Suprapubic skin (tissue), 4 donors: ENCODE measurements at regions not wholly inside any gene's neighbourhood (a gene's known extent, or its start where the extent isn't known, plus 50 kb on each side); places are given as distances from the start of the nearest gene placed in this dataset.

Source experiments
- DNase-seq, 2 donors: peaks; one replicate each; pipeline ENCODE4 v3.0.0-alpha.2; 2019; ENCODE audit warnings: low spot score in 2 of 2
- H3K27ac ChIP-seq: fragments of 200-600 bp; sonication (generic); one replicate; pipeline ENCODE4 v1.5.1; 2019
- H3K27me3 ChIP-seq: fragments of 200-600 bp; sonication (generic); one replicate; pipeline ENCODE4 v1.5.1; 2019
- H3K36me3 ChIP-seq: fragments of 200-600 bp; sonication (generic); one replicate; pipeline ENCODE4 v1.5.1; 2019
- H3K4me1 ChIP-seq: fragments of 200-600 bp; sonication (generic); one replicate; pipeline ENCODE4 v1.5.1; 2019
- H3K4me3 ChIP-seq: fragments of 200-600 bp; sonication (generic); one replicate; pipeline ENCODE4 v1.5.1; 2019; ENCODE audit warnings: mild to moderate bottlenecking
- H3K9me3 ChIP-seq: fragments of 200-600 bp; sonication (generic); one replicate; pipeline ENCODE4 v1.5.1; 2019
- EP300 ChIP-seq: sonication (generic); formaldehyde crosslinking; IDR thresholded peaks from one replicate; pipeline ENCODE4 v1.6.1; 2017; ENCODE audit warnings: antibody characterized with exemption
- POLR2A ChIP-seq, 2 donors: fragments of 450-650 bp; IDR thresholded peaks; one replicate each; pipeline ENCODE4 v1.6.1; 2017; ENCODE audit warnings: antibody characterized with exemption in 2 of 2, mild to moderate bottlenecking in 2 of 2, moderate library complexity in 2 of 2
- POLR2AphosphoS5 ChIP-seq, 3 donors: sonication (generic); formaldehyde crosslinking; IDR thresholded peaks; one replicate each; pipeline ENCODE4 v1.6.1; 2017; ENCODE audit warnings: antibody characterized with exemption in 3 of 3
- WGBS: methylation state at CpG from one replicate; pipeline ENCODE4 v1.1.5; 2018; 5-methylcytosine and 5-hydroxymethylcytosine counted together
- TF ChIP-seq, protein P1 (sequence below), 2 donors: fragments of 200-600 bp in 1 of 2; fragments of 450-650 bp in 1 of 2; sonication (generic) in 1 of 2; IDR thresholded peaks; one replicate each; pipeline ENCODE4 v1.5.1; 2016 to 2019; ENCODE audit warnings: antibody characterized with exemption in 2 of 2, mild to moderate bottlenecking in 1 of 2, moderate library complexity in 1 of 2

DNA sequence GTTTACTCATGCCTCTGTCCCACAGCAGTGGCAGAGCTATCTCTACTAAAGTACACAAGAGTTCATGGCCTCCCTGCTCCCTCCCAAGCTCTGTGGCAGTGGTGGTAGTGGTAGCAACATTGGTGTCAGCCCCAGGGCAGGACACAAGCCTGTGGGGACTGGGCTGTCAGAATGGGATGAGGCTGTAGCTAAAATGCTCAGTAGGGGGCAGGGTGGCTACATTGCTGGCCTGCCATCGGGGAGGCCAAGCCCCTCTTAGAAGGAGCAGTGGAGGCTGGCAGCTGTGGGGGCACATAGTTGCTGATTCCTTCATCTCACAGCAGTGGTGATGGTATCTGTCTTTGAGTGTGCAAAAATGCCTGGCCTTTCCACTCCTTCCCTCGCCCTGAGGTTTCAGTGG, 461.7 kb downstream of the PCDH18 start:
- no CpG with 5 or more reads among the region's 2 CpGs for WGBS

DNA sequence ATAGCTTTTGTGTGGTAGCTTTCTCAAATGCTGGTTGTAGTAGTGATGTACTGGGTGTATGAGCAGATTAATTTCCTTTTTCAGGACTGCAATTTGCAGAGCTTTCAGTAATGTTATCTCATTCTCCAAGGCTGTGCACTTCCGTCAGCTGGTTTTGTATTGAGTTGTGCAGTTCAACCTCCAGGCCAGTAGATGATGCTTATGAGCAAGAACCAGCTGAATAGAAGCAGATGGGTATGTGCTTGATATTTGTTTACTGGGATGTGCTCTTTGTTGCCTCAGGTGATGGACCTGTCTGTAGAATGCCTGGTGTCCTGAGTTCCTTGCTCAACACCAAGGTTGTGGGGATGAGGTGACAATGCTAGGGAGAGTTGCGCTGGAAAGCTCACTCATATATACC, 462.8 kb downstream of the PCDH18 start:
- no peak for DNase-seq
- Histone ChIP-seq H3K27ac (no peak overlapping the region), H3K36me3 (no peaks in the 10 kb centered on the region), H3K27me3 (no peaks in the 10 kb centered on the region), H3K4me1 (no peaks in the 10 kb centered on the region), H3K4me3 (no peak overlapping the region), H3K9me3 (no peaks in the 10 kb centered on the region)
- WGBS, result 97% methylated on average over 2 of the region's 2 CpGs
- TF ChIP-seq EP300 (no peak), POLR2A (IDR thresholded peaks at IDR 0.05) (no peak), POLR2AphosphoS5 (IDR thresholded peaks at IDR 0.05) (no peak)
- TF ChIP-seq, protein P1, sequence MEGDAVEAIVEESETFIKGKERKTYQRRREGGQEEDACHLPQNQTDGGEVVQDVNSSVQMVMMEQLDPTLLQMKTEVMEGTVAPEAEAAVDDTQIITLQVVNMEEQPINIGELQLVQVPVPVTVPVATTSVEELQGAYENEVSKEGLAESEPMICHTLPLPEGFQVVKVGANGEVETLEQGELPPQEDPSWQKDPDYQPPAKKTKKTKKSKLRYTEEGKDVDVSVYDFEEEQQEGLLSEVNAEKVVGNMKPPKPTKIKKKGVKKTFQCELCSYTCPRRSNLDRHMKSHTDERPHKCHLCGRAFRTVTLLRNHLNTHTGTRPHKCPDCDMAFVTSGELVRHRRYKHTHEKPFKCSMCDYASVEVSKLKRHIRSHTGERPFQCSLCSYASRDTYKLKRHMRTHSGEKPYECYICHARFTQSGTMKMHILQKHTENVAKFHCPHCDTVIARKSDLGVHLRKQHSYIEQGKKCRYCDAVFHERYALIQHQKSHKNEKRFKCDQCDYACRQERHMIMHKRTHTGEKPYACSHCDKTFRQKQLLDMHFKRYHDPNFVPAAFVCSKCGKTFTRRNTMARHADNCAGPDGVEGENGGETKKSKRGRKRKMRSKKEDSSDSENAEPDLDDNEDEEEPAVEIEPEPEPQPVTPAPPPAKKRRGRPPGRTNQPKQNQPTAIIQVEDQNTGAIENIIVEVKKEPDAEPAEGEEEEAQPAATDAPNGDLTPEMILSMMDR (IDR thresholded peaks at IDR 0.05), result no peak

More for the DNA sequence above, 461.7 kb downstream of the PCDH18 start:
- DNase-seq, result no peak
- Histone ChIP-seq H3K9me3 (no peaks in the 10 kb centered on the region), H3K4me1 (no peaks in the 10 kb centered on the region), H3K4me3 (no peak overlapping the region), H3K27me3 (no peaks in the 10 kb centered on the region), H3K36me3 (no peaks in the 10 kb centered on the region), H3K27ac (no peak overlapping the region)
- TF ChIP-seq, protein P1 (IDR thresholded peaks at IDR 0.05), result no peak
- no peak for TF ChIP-seq POLR2A (IDR thresholded peaks at IDR 0.05)

DNA sequence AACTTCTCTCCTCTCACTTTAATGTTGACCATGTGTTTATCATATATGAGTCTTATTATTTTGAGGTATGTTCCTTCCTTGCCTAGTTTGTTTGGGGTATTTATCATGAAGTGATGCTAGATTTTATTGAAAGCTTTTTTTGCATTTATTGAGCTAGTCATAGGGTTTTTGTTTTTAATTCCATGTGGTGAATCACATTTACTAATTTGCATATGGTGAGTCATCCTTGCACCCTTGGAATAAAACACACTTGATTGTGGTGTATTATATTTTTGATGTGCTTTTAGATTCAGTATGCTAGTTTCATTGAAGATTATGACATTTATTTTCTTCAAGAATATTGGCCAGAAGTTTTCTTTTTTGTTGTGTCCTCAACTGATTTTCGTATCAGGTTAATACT, 464.6 kb downstream of the PCDH18 start:
- Histone ChIP-seq H3K27ac (no peak overlapping the region), H3K9me3 (no peaks in the 10 kb centered on the region), H3K36me3 (no peaks in the 10 kb centered on the region), H3K27me3 (no peaks in the 10 kb centered on the region), H3K4me1 (no peaks in the 10 kb centered on the region), H3K4me3 (no peak overlapping the region)
- WGBS, result 80% methylated on average over 1 of the region's 1 CpG
- TF ChIP-seq EP300 (no peak), POLR2A (IDR thresholded peaks at IDR 0.05) (no peak), POLR2AphosphoS5 (IDR thresholded peaks at IDR 0.05) (no peak)
- TF ChIP-seq, protein P1 (IDR thresholded peaks at IDR 0.05), result no peak
- DNase-seq, result no peak

DNA sequence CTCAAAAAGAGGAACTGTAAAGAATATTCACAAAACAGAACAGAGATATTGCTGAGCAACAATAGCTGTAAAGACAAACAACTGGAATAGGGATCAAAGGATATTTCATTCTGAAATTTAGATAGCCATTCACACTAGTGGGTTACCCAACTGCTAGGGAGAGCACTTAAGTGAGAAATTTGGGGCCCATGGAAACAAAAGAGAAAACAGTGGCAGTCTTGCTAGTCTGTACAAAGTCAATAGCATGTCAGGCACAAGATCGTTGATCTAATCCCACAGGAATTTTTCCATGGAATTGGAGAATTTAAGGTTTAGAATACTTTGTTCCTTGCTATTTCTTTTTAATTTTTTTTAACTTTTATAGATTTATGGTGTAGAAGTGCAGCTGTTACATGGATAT, 467.0 kb downstream of the PCDH18 start:
- 59% methylated on average over 1 of the region's 1 CpG for WGBS
- TF ChIP-seq EP300, result no peak
- TF ChIP-seq, protein P1 (IDR thresholded peaks at IDR 0.05), result no peak
- TF ChIP-seq POLR2AphosphoS5 (IDR thresholded peaks at IDR 0.05), result no peak
- TF ChIP-seq POLR2A (IDR thresholded peaks at IDR 0.05), result no peak
- H3K27me3 ChIP-seq, result no peaks in the 10 kb centered on the region
- H3K9me3 ChIP-seq, result no peaks in the 10 kb centered on the region
- no peak overlapping the region for H3K4me3 ChIP-seq
- no peak for DNase-seq
- no peak overlapping the region for H3K27ac ChIP-seq
- H3K36me3 ChIP-seq, result no peaks in the 10 kb centered on the region
- no peaks in the 10 kb centered on the region for H3K4me1 ChIP-seq

DNA sequence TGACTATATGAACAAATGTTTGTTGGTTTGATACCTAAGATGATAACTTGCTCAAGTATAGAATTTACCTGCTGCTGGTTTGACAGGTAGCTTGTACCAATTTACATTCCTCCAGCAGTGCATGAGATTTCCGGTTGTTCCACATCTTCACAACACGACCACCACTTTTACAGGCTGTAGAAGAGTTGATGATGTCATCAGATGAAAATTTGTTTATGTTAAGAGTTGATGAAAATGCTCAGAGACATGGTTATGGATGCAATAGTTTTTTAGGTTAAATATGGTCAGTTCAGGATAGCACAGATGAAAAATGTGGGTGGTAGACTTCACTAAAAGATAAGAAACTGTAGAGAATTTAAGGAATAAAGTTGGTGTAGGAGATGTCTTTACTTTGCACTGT, 468.3 kb downstream of the PCDH18 start:
- H3K27me3 ChIP-seq, result no peaks in the 10 kb centered on the region
- H3K9me3 ChIP-seq, result no peaks in the 10 kb centered on the region
- H3K4me1 ChIP-seq, result no peaks in the 10 kb centered on the region
- 69% methylated on average over 2 of the region's 2 CpGs for WGBS
- DNase-seq, result no peak
- TF ChIP-seq POLR2AphosphoS5 (IDR thresholded peaks at IDR 0.05) (no peak), EP300 (no peak), POLR2A (IDR thresholded peaks at IDR 0.05) (no peak)
- TF ChIP-seq, protein P1 (IDR thresholded peaks at IDR 0.05), result no peak
- no peaks in the 10 kb centered on the region for H3K36me3 ChIP-seq
- no peak overlapping the region for H3K4me3 ChIP-seq
- no peak overlapping the region for H3K27ac ChIP-seq
